Activated naive CD4-positive, alpha-beta T cell treated with anti-CD3 and anti-CD28 coated beads, Interleukin-2, amount 10 ng/mL, durations not matched to agents 7 days and 5 days (primary cell): ENCODE measurements at regions not wholly inside any gene's neighbourhood (a gene's known extent, or its start where the extent isn't known, plus 50 kb on each side); places are given as distances from the start of the nearest gene placed in this dataset.

Source experiments
- CTCF ChIA-PET: fragments of 350-600 bp; sonication (Branson Sonifier 250); formaldehyde crosslinking; loops from one replicate; lab custom pipeline; 2021; ENCODE audit warnings: antibody characterized with exemption; lab: Charles Lee
- DNase-seq: peaks from one replicate; pipeline ENCODE4 v3.0.0-alpha.2; 2020
- H3K27ac Mint-ChIP-seq: one replicate; pipeline ENCODE4 v1.8.0; 2021; ENCODE audit warnings: mild to moderate bottlenecking, moderate library complexity, mixed read lengths
- H3K27me3 Mint-ChIP-seq: one replicate; pipeline ENCODE4 v1.8.0; 2021; ENCODE audit warnings: mild to moderate bottlenecking, mixed read lengths
- H3K36me3 Mint-ChIP-seq: one replicate; pipeline ENCODE4 v1.8.0; 2021; ENCODE audit warnings: mixed read lengths
- H3K4me1 Mint-ChIP-seq: one replicate; pipeline ENCODE4 v1.8.0; 2021; ENCODE audit warnings: mixed read lengths
- H3K4me3 Mint-ChIP-seq: one replicate; pipeline ENCODE4 v1.8.0; 2021; ENCODE audit warnings: mild to moderate bottlenecking, moderate library complexity, mixed read lengths
- H3K9me3 Mint-ChIP-seq: one replicate; pipeline ENCODE4 v1.8.0; 2021; ENCODE audit warnings: mixed read lengths

DNA sequence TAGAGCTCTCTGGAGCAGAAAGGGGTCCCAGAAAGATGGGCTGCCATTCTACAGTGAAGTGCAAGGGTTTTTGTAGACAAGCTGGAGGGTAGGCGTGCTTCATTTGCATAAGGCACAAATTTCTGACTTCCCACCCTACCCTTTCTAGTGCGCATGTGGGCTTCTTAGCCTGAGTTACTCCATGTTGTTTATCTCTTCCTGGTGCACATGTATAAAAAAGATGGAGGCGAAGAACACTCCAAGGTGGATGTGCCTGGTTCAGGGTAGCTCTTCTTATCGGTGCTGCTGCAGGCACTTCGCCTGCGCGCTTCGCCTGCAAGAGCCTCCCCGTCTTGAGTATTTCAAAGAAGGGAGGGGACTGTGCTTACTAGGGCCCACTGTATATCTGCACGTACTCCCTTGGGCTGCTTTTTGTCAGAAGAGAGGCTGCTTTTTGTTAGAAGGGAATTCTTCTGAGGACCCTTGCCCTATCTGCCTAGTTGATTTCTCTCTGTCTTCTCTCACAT lies 1047.3 kb upstream of the CNTN5 start:
- Mint-ChIP-seq H3K27me3 (no peaks in the 10 kb centered on the region), H3K27ac (no peak overlapping the region), H3K4me3 (no peak overlapping the region), H3K9me3 (peaks cover 2% of the 10 kb centered on the region), H3K36me3 (no peaks in the 10 kb centered on the region), H3K4me1 (no peaks in the 10 kb centered on the region)
- no peak for DNase-seq
- CTCF ChIA-PET = no interaction called here

- no peaks in the 10 kb centered on the region for H3K36me3 Mint-ChIP-seq
- H3K27me3 Mint-ChIP-seq = no peaks in the 10 kb centered on the region
- no peak overlapping the region for H3K4me3 Mint-ChIP-seq
- H3K9me3 Mint-ChIP-seq = peaks cover 2% of the 10 kb centered on the region
- CTCF ChIA-PET = no interaction called here
- no peak for DNase-seq
- H3K4me1 Mint-ChIP-seq = no peaks in the 10 kb centered on the region
- no peak overlapping the region for H3K27ac Mint-ChIP-seq
Measured at GRCh38 chr11:97974798-97975498, 1045.8 kb upstream of the CNTN5 start.

DNA sequence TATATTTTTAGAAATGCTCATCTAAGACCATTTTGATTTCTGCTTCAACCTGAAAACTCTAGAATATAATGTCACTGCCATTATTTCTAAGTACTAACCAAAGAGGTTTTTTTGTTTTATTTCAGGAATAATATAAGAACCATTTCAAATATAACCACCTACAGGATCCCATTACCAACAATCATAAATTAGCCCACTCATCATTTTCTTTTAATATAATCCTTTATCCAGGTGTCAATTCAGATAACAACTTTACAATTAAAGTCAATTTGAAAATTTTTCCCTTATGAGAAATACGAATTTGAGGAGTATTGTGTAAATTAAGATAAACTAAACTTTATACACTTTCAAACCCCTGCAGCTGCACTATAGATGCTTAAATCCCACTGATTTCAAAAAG lies 1043.0 kb upstream of the CNTN5 start:
- H3K4me1 Mint-ChIP-seq = no peaks in the 10 kb centered on the region
- H3K9me3 Mint-ChIP-seq = peaks cover 6% of the 10 kb centered on the region
- no peak overlapping the region for H3K4me3 Mint-ChIP-seq
- H3K36me3 Mint-ChIP-seq = no peaks in the 10 kb centered on the region
- no peak for DNase-seq
- no peak overlapping the region for H3K27ac Mint-ChIP-seq
- CTCF ChIA-PET = no interaction called here
- no peaks in the 10 kb centered on the region for H3K27me3 Mint-ChIP-seq

GRCh38 chr11:97979741-97980140 lies 1041.0 kb upstream of the CNTN5 start:
- no peaks in the 10 kb centered on the region for H3K27me3 Mint-ChIP-seq
- no peak overlapping the region for H3K27ac Mint-ChIP-seq
- CTCF ChIA-PET = no interaction called here
- no peaks in the 10 kb centered on the region for H3K4me1 Mint-ChIP-seq
- no peak for DNase-seq
- H3K4me3 Mint-ChIP-seq = no peak overlapping the region
- H3K9me3 Mint-ChIP-seq = peaks cover 8% of the 10 kb centered on the region
- no peaks in the 10 kb centered on the region for H3K36me3 Mint-ChIP-seq

- CTCF ChIA-PET = no interaction called here
- no peaks in the 10 kb centered on the region for H3K27me3 Mint-ChIP-seq
- no peak overlapping the region for H3K4me3 Mint-ChIP-seq
- no peak for DNase-seq
- H3K4me1 Mint-ChIP-seq = no peaks in the 10 kb centered on the region
- no peak overlapping the region for H3K27ac Mint-ChIP-seq
- H3K36me3 Mint-ChIP-seq = no peaks in the 10 kb centered on the region
- H3K9me3 Mint-ChIP-seq = peaks cover 9% of the 10 kb centered on the region
Measured at GRCh38 chr11:97982512-97982911, 1038.2 kb upstream of the CNTN5 start.

DNA sequence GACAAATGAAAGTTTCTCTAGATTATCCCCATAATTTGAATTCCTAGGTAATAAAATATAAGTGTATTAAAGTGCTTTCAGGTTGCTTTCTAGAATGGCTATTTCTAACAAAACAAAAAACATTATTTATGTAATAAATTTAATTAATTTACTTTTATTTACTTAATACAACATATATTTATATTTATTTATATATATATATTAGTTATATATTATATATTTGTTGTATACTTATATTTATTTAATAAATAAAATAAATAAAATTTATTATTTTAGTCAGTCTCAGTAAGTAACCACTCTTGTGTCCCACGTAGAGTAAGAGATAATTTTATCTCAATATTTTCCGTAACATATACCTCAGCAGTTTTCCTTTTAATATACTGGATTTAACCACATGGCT lies 1031.6 kb upstream of the CNTN5 start:
- no peak overlapping the region for H3K4me3 Mint-ChIP-seq
- CTCF ChIA-PET = no interaction called here
- no peaks in the 10 kb centered on the region for H3K27me3 Mint-ChIP-seq
- no peaks in the 10 kb centered on the region for H3K4me1 Mint-ChIP-seq
- peaks cover 3% of the 10 kb centered on the region for H3K9me3 Mint-ChIP-seq
- DNase-seq = no peak
- no peak overlapping the region for H3K27ac Mint-ChIP-seq
- no peaks in the 10 kb centered on the region for H3K36me3 Mint-ChIP-seq

DNA sequence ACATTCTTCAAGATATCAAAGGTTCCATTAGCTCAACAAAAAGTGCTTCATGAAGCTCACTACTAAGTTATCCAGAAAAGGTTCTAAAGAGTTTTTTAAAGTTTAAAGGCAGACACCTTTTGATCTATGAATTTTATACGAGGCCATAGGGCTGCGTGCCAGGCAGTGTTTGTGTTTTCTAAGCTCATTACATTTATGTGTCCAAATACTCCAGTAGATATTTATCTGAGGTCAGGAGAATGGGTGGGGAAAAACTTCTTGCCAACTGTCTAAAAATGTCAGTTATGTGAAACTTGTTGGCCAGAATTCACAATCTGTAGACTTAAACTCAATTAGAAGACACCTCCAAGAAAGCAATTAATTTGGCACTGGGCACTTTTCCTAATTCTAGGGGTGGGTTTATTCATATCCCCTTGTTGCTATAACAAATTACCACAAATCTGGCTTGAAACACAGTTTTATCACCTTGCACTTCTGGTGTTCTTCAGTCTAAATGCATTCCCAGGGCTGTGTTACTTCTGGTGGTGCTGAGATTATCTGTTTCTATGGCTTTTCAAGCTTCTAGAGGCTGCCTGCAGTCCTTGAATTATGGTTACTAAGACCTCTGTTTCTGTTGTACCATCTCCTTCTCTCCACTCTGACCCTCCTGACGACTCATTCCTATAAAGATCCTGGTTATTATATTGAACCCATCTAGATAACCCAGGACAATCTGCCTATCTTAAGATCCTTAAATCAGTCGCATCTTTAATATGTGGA lies 1030.4 kb upstream of the CNTN5 start:
- CTCF ChIA-PET = no interaction called here
- DNase-seq = no peak
- Mint-ChIP-seq H3K4me3 (no peak overlapping the region), H3K36me3 (no peaks in the 10 kb centered on the region), H3K27me3 (no peaks in the 10 kb centered on the region), H3K27ac (no peak overlapping the region), H3K9me3 (peaks cover 4% of the 10 kb centered on the region), H3K4me1 (no peaks in the 10 kb centered on the region)

DNA sequence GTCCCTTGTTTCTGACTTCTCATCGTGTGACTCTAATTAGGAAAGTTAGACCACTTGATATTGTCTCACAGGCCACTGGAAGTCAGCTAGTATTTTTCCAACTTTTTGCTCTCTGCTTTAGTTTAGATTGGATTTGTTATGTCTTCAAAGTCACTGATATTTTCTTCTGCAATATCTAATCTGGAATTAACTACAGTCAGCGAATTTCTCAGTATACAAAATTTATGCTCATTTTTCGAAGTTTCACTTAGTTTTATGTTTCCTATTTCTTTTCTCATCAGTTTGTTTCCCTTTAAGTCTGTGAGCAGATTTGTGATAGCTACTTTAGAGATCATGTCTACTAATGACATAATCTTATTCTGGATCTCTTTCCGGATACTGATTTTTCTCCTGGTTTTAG lies 1027.2 kb upstream of the CNTN5 start:
- H3K9me3 Mint-ChIP-seq = peaks cover 2% of the 10 kb centered on the region
- H3K36me3 Mint-ChIP-seq = no peaks in the 10 kb centered on the region
- no peak for DNase-seq
- no peaks in the 10 kb centered on the region for H3K4me1 Mint-ChIP-seq
- CTCF ChIA-PET = no interaction called here
- H3K27me3 Mint-ChIP-seq = no peaks in the 10 kb centered on the region
- H3K27ac Mint-ChIP-seq = no peak overlapping the region
- no peak overlapping the region for H3K4me3 Mint-ChIP-seq

DNA sequence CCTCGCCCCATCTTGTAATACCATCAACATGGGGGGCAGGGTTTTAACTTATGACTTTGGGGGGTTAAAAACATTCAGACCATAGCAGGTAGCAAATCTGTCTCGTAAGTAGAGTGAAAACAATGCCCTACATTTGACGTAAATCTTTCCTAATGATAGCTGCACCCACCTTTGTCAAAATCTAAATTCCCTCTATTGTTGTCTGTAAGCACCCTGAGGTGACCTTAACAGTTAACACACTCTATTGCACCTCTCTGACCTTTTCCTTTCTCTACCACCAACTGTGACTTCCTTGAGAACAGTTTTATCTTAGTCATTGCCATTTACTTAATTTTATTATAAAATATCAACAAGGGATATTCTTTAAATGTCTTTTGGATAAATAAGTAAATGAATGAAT lies 1024.9 kb upstream of the CNTN5 start:
- no peaks in the 10 kb centered on the region for H3K27me3 Mint-ChIP-seq
- no peak for DNase-seq
- no peak overlapping the region for H3K27ac Mint-ChIP-seq
- H3K9me3 Mint-ChIP-seq = peaks cover 2% of the 10 kb centered on the region
- H3K4me1 Mint-ChIP-seq = no peaks in the 10 kb centered on the region
- H3K36me3 Mint-ChIP-seq = no peaks in the 10 kb centered on the region
- CTCF ChIA-PET = no interaction called here
- H3K4me3 Mint-ChIP-seq = no peak overlapping the region

DNA sequence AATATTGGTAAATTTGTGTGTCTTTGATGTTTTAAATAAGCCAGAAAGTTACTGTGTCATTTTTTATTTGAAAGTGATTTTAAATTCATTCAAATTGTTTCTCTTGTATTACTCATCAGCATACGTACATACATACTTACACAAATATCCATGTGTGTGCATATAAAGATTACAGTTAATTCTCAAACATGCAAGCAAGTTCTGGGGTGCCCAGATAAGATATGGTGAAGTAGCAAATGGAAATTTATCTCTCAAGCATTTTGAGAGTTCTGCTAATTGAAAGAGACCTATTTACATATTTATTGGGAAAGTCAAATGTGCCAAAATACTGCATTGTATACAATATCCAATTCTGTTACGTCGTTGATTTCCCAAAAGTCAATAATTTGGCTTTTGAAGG lies 1024.0 kb upstream of the CNTN5 start:
- no peak overlapping the region for H3K4me3 Mint-ChIP-seq
- H3K36me3 Mint-ChIP-seq = no peaks in the 10 kb centered on the region
- DNase-seq = no peak
- no peaks in the 10 kb centered on the region for H3K4me1 Mint-ChIP-seq
- CTCF ChIA-PET = no interaction called here
- H3K27ac Mint-ChIP-seq = no peak overlapping the region
- H3K9me3 Mint-ChIP-seq = peaks cover 2% of the 10 kb centered on the region
- no peaks in the 10 kb centered on the region for H3K27me3 Mint-ChIP-seq

DNA sequence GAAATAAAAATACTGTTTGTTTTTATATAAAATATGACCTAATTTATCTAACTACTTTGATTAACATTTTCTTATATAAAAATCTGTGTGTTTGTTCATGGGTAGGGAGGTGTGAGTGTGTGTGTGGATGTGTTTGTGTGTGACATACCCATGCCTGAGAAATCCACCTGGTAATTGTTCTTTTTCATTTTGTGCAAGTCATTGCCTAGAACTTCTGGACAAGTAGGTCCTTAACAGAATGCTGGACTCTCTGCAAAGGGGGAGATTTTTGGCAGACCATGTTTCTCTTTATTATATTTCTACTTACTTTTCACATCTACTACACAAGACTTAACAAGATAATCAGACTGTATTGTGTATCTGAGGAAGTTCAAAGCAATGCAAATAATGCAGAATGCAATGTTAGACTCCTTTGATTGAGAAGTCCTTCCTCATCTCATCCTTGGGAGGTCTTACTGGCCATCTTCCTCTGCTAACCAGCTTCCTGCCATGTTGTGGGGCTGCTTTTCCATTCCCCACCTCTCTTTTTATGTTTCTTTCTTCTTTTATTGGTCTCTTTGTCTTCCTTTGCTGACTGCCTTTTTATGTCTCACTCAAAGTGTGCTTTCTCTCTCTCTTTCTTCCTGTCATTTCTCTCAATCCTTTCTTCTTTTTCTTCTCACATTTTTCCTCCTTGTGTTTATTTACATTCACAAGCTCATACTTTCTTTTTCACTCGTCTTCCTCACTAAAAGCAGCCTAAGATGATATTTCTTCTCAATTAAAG lies 1017.0 kb upstream of the CNTN5 start:
- no peaks in the 10 kb centered on the region for H3K36me3 Mint-ChIP-seq
- peaks cover 6% of the 10 kb centered on the region for H3K9me3 Mint-ChIP-seq
- H3K4me3 Mint-ChIP-seq = no peak overlapping the region
- CTCF ChIA-PET = no interaction called here
- no peaks in the 10 kb centered on the region for H3K27me3 Mint-ChIP-seq
- H3K27ac Mint-ChIP-seq = no peak overlapping the region
- H3K4me1 Mint-ChIP-seq = no peaks in the 10 kb centered on the region
- DNase-seq = no peak

GRCh38 chr11:98007072-98007471 lies 1013.7 kb upstream of the CNTN5 start:
- H3K9me3 Mint-ChIP-seq = peaks cover 9% of the 10 kb centered on the region
- no peak for DNase-seq
- H3K4me3 Mint-ChIP-seq = no peak overlapping the region
- no peaks in the 10 kb centered on the region for H3K27me3 Mint-ChIP-seq
- no peaks in the 10 kb centered on the region for H3K4me1 Mint-ChIP-seq
- H3K27ac Mint-ChIP-seq = no peak overlapping the region
- CTCF ChIA-PET = no interaction called here
- no peaks in the 10 kb centered on the region for H3K36me3 Mint-ChIP-seq

DNA sequence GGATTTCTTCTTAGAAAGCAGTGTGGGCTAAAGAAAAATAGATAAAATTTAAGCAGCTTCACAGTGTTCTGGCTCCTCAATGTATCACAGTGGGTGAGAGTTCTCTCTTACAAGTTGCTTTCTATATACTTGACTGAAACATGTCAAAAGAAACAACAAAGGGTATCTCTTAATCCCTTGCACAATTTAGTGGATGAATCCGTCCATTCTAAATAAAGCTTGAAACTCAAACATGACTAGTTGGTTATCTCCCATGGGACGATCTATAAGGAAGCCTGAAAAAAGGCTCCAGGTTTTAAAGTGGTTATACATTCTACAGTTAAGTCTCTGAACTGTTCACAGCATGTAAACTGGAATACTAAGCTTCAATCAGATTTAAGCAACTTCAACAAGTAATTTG lies 993.1 kb upstream of the CNTN5 start:
- Mint-ChIP-seq H3K36me3 (no peaks in the 10 kb centered on the region), H3K9me3 (no peaks in the 10 kb centered on the region)
- no peak for DNase-seq

DNA sequence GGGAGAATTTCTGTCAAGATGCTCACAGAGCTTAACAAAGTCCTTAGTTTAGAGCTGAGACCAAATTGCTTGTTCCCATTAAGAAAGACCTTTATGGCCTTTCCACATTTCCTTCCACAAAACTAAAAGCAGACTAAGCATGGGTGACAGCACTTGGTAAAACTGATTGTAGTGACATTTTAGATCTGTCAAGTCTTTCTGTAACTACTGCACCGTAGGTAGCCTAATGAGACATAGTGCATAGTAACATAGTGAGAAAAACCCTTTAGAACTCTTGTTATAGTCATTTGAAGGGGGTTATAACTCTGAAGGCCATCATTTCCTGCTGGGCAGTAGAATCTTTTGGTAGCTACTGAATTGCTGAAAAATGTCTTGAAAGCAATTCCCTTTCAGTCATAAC lies 990.9 kb upstream of the CNTN5 start:
- Mint-ChIP-seq H3K4me1 (no peaks in the 10 kb centered on the region), H3K36me3 (no peaks in the 10 kb centered on the region)

More for the DNA sequence above, 993.1 kb upstream of the CNTN5 start:
- CTCF ChIA-PET = no interaction called here
- H3K27me3 Mint-ChIP-seq = no peaks in the 10 kb centered on the region
- H3K4me3 Mint-ChIP-seq = no peak overlapping the region
- H3K4me1 Mint-ChIP-seq = no peaks in the 10 kb centered on the region
- H3K27ac Mint-ChIP-seq = no peak overlapping the region

More for the DNA sequence above, 990.9 kb upstream of the CNTN5 start:
- H3K4me3 Mint-ChIP-seq = no peak overlapping the region
- CTCF ChIA-PET = no interaction called here
- no peak for DNase-seq
- peaks cover 3% of the 10 kb centered on the region for H3K9me3 Mint-ChIP-seq
- H3K27me3 Mint-ChIP-seq = no peaks in the 10 kb centered on the region
- H3K27ac Mint-ChIP-seq = no peak overlapping the region
